ENCODE measurements at regions not wholly inside any gene's neighbourhood (a gene's known extent, or its start where the extent isn't known, plus 50 kb on each side); places are given as distances from the start of the nearest gene placed in this dataset.

DNA sequence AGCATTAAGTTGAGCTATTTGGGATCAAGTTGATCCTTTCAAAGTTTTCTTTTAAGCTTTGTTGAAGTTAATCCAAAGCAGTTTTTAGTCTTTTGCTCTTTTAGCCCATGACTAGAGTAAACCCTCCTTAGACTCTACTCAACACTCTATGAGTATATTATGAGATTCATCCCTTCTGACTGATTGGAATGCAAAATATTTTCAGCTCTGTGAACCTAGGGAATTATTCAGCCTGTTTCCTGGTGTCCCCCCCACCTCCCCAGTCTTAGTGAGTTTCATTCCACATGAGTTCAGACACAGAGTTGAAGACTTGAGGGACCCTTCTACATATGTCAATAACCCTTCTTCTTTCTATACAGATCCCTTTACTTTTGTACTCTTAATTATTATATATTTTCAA lies 413.7 kb downstream of the RFPL4B start:
- H3F3A ChIP-seq (ENCODE audit: insufficient read depth, low read length), result no peaks in the 10 kb centered on the region
- no peaks in the 10 kb centered on the region for H3K79me2 ChIP-seq (ENCODE audit: insufficient read depth, low read length)
- no peak for TF ChIP-seq EZH2 (IDR thresholded peaks at IDR 0.05; ENCODE audit: borderline replicate concordance, low read length)
- TF ChIP-seq, protein P1, sequence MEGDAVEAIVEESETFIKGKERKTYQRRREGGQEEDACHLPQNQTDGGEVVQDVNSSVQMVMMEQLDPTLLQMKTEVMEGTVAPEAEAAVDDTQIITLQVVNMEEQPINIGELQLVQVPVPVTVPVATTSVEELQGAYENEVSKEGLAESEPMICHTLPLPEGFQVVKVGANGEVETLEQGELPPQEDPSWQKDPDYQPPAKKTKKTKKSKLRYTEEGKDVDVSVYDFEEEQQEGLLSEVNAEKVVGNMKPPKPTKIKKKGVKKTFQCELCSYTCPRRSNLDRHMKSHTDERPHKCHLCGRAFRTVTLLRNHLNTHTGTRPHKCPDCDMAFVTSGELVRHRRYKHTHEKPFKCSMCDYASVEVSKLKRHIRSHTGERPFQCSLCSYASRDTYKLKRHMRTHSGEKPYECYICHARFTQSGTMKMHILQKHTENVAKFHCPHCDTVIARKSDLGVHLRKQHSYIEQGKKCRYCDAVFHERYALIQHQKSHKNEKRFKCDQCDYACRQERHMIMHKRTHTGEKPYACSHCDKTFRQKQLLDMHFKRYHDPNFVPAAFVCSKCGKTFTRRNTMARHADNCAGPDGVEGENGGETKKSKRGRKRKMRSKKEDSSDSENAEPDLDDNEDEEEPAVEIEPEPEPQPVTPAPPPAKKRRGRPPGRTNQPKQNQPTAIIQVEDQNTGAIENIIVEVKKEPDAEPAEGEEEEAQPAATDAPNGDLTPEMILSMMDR (IDR thresholded peaks at IDR 0.05; ENCODE audit: low read length), result no peak
- H3K9ac ChIP-seq (ENCODE audit: low read length), result no peak overlapping the region
- no peak overlapping the region for H3K4me2 ChIP-seq (ENCODE audit: low read length)
- H3K4me3 ChIP-seq (ENCODE audit: low read depth, low read length, poor library complexity, severe bottlenecking), result no peak overlapping the region
- H2AFZ ChIP-seq (ENCODE audit: low read length), result no peak overlapping the region
- H3K36me3 ChIP-seq (ENCODE audit: insufficient read depth, low read length), result no peaks in the 10 kb centered on the region
- H3K4me1 ChIP-seq (ENCODE audit: insufficient read depth, low read length, severe bottlenecking), result no peaks in the 10 kb centered on the region
- H3K27ac ChIP-seq (ENCODE audit: low read depth, low read length, poor library complexity, severe bottlenecking), result no peak overlapping the region
- no peaks in the 10 kb centered on the region for H3K9me2 ChIP-seq (ENCODE audit: low read depth, low read length)
- no peaks in the 10 kb centered on the region for H3K9me3 ChIP-seq (ENCODE audit: low read length)
- no peaks in the 10 kb centered on the region for H3K27me3 ChIP-seq (ENCODE audit: insufficient read depth, low read length)
- H4K20me1 ChIP-seq (ENCODE audit: insufficient read depth, low read length), result no peaks in the 10 kb centered on the region

DNA sequence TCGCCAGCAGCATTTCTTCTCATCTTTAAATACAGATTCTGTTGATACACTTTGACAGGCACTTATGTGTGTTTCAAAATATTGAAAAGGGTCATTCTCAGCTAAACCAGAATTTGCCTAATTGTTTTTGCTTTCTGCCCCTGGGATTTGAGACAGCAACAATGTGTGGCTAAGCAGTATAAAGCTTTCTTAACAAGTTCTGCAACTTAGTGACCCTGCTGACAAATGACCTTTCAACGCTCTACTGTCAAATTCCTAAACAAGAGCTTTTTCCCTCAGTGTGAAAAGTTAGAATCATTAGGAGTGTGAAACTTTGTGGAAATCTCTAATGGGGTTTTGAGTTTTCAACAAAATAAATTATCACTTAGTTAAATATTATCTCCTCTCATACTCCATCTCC lies 414.6 kb downstream of the RFPL4B start:
- Histone ChIP-seq H3K36me3 (ENCODE audit: insufficient read depth, low read length) (no peaks in the 10 kb centered on the region), H3K27ac (ENCODE audit: low read depth, low read length, poor library complexity, severe bottlenecking) (no peak overlapping the region), H3F3A (ENCODE audit: insufficient read depth, low read length) (no peaks in the 10 kb centered on the region), H3K4me1 (ENCODE audit: insufficient read depth, low read length, severe bottlenecking) (no peaks in the 10 kb centered on the region), H3K27me3 (ENCODE audit: insufficient read depth, low read length) (no peaks in the 10 kb centered on the region), H2AFZ (ENCODE audit: low read length) (no peak overlapping the region), H3K4me3 (ENCODE audit: low read depth, low read length, poor library complexity, severe bottlenecking) (no peak overlapping the region), H3K9ac (ENCODE audit: low read length) (no peak overlapping the region), H3K9me2 (ENCODE audit: low read depth, low read length) (no peaks in the 10 kb centered on the region), H3K4me2 (ENCODE audit: low read length) (no peak overlapping the region), H4K20me1 (ENCODE audit: insufficient read depth, low read length) (no peaks in the 10 kb centered on the region), H3K9me3 (ENCODE audit: low read length) (no peaks in the 10 kb centered on the region), H3K79me2 (ENCODE audit: insufficient read depth, low read length) (no peaks in the 10 kb centered on the region)
- TF ChIP-seq EZH2 (IDR thresholded peaks at IDR 0.05; ENCODE audit: borderline replicate concordance, low read length), result no peak
- TF ChIP-seq, protein P1 (IDR thresholded peaks at IDR 0.05; ENCODE audit: low read length), result no peak

DNA sequence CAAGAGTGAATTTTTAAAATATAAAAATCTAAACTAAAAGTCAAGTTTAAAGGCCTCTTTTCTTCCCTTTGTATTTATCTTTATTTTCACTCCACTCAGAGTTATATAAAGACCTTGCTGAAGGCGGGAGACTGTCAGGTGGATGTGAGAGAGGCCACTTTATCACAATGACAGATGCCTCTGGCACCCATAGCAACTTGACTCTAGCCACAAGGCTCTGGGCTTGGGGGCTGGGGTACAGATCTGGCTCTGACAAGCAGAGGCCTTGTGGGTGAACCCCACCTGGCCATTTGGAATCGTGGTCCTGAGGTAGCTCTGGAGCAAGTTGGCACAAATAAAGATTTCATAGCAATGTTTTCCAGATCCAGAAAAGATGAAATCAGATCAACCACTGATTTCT lies 417.2 kb downstream of the RFPL4B start:
- Histone ChIP-seq H3K27ac (ENCODE audit: low read depth, low read length, poor library complexity, severe bottlenecking) (no peak overlapping the region), H2AFZ (ENCODE audit: low read length) (no peak overlapping the region), H3K9me3 (ENCODE audit: low read length) (no peaks in the 10 kb centered on the region), H4K20me1 (ENCODE audit: insufficient read depth, low read length) (no peaks in the 10 kb centered on the region), H3K36me3 (ENCODE audit: insufficient read depth, low read length) (no peaks in the 10 kb centered on the region), H3K4me2 (ENCODE audit: low read length) (no peak overlapping the region), H3K27me3 (ENCODE audit: insufficient read depth, low read length) (no peaks in the 10 kb centered on the region), H3K79me2 (ENCODE audit: insufficient read depth, low read length) (no peaks in the 10 kb centered on the region), H3K9me2 (ENCODE audit: low read depth, low read length) (no peaks in the 10 kb centered on the region), H3F3A (ENCODE audit: insufficient read depth, low read length) (no peaks in the 10 kb centered on the region), H3K4me1 (ENCODE audit: insufficient read depth, low read length, severe bottlenecking) (no peaks in the 10 kb centered on the region), H3K9ac (ENCODE audit: low read length) (no peak overlapping the region), H3K4me3 (ENCODE audit: low read depth, low read length, poor library complexity, severe bottlenecking) (no peak overlapping the region)
- TF ChIP-seq EZH2 (IDR thresholded peaks at IDR 0.05; ENCODE audit: borderline replicate concordance, low read length), result no peak
- TF ChIP-seq, protein P1 (IDR thresholded peaks at IDR 0.05; ENCODE audit: low read length), result no peak
